Retina (tissue), 1 donor: ENCODE measurements at regions not wholly inside any gene's neighbourhood (a gene's known extent, or its start where the extent isn't known, plus 50 kb on each side); places are given as distances from the start of the nearest gene placed in this dataset.
"Not testable (repeated sequence)": the region's sequence is repeated elsewhere in the genome, so short reads cannot be mapped to it uniquely, and the experiment has no call there.

ENCODE experiments used
- DNase-seq: peaks from one replicate; pipeline ENCODE4 v3.0.0-alpha.2; 2016

DNA sequence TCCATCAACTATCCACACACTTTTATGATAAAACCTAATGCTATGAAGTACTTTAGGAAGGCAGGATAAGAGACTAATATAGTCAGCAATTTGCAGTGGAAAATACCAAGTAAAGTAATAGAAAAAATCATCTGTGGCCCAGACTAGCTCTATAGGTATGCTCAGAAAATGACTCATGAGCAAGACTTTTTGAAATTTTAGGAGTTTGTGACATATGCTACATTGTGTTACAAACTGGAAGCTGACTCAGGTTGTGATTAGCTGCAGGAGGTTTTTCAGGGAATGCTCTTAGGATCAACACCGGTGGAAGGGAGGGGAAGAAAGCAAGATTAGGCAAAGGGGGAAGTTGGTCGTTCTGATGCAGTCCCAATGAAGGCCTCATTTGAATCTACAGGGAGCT is 56.1 kb downstream of the FEZF1 start:
- no peak for DNase-seq

DNA sequence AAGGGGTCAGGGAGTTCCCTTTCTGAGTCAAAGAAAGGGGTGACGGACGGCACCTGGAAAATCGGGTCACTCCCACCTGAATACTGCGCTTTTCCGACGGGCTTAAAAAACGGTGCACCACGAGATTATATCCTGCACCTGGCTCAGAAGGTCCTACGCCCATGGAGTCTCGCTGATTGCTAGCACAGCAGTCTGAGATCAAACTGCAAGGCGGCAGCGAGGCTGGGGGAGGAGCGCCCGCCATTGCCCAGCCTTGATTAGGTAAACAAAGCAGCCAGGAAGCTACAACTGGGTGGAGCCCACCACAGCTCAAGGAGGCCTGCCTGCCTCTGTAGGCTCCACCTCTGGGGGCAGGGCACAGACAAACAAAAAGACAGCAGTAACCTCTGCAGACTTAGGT is 65.8 kb downstream of the FEZF1 start:
- not testable (repeated sequence) for DNase-seq

DNA sequence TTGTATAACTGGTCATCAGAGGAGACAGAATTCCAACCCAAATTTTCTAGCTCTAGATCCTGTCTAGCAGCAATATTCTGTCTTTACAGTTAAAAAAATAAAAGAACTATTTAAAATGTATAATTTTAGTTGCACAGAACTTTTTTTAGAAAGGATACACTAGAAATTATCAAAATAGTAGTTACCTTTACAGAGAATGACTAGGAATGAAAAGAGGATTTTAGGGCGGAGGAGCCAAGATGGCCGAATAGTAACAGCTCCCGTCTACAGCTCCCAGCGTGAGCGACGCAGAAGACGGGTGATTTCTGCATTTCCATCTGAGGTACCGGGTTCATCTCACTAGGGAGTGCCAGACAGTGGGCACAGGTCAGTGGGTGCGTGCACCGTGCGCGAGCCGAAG is 66.3 kb downstream of the FEZF1 start:
- DNase-seq = not testable (repeated sequence)

DNA sequence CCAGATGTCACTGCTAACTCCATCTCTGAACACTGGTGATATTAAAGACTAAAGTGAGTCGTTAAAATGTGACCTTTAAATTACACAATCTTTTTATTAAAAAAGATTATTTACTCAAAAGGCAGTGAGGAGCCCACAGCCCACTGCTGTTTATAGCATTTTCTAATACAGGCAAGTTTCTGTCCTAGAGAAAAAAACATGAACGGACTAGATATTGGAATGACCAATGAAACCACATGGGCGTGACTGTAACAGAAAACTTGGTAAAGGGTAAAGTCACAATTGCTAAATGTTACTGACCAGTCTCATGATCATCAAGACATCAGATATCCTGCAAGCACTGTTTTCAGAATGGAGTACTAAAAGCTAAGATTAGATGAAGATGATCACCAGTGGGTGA is 78.7 kb downstream of the FEZF1 start:
- no peak for DNase-seq

DNA sequence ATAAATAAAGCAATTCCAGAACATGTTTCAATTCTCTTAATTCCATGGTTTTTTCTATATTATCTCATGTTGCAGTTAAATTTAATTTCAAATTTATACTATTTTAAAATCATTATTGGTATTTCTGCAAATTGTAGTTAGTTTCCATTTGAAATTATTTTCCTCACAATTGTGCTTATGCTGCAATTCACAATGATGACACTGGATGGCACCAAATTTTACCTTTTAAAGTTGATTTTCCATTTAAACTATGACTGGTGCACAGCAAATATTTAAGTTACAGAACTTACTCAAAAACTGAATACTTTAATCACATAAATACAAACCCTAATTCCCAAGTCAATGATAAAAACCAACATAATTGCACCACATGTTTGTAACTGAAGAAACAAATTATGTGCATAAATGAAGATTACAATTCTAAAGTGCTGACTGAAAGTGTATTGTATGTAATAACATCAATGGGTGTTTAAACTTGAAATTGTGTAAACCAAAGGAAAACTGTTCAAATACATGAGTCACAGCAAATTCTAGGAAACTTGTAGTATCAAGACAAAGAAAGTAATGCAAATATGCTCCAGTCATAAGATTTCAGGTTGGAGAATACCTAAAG is 75.3 kb upstream of the AASS start:
- DNase-seq = peak; percentile 3

DNA sequence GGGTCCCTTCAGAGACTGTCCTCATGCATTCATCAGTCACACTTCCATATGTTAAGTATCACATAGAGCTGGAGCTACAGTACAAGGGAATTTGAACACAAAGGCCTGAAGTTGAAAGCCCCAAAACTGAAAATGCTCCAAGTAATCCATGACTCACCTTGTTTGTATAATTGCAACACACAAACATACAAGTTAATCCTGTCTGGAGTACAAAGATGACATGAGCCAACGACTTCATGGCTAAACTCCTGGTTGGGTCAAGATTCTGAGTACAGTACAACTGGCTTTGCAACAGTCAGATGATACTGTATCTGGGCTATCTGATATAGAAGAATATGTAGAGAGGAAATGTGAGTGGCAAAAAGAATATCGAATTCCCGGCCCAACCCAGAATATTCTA is 73.1 kb upstream of the AASS start:
- no peak for DNase-seq

DNA sequence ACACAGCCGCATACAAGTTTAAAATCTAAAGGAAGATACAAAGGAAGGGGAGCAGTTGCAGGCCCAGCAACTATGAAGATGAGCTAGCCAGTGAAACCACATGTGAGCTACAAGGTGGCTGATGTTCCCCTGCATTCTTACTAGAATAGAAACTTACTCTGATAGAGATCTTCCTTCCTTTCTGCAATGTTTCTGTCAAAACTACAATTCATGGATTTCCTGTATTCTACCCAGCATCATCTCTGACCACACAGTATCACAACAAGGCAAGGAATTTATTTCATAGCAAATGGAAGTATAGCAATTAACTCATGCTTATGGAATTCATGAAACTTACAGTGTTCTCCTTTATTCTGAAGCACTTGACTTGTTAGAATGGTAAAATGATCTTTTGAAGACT is 68.7 kb upstream of the AASS start:
- DNase-seq = no peak

DNA sequence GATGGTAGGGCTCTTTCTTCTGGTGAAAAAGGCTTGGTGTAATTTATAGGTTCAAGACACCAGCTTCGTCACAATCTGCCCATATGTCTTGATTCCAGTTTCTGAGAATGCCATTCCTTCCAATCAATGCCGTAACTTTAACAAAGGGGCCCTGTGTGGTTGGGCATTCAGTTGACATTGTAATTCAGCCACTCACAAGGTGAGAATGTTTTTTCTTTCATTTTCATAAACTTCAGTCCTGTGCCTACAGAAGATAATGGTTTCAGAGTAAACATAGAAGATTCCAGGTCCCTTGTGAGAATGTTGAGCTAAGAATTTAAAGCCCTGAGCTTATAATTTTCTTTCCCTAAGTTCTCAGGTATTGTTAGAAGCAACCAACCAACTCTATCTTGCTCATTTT is 67.3 kb upstream of the AASS start:
- DNase-seq = no peak

DNA sequence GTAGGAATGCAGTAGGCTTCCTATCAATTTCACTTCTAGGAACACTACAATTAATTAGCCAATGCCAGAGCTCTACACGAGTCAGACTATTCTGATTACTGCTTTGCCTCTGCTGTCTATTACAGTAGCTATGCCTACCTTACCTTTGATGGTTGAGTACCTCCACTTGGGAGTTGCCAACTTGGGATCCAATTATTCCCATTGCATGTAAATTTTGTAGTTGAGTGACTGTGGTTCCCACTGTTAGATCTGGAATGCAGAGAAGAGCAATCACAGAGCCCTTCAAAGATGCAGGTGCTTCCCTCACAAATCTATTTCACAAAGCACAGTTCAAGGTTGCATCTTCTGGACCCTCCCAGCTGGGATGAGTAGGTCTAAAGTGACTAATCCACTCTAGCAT is 62.9 kb upstream of the AASS start:
- DNase-seq = no peak

DNA sequence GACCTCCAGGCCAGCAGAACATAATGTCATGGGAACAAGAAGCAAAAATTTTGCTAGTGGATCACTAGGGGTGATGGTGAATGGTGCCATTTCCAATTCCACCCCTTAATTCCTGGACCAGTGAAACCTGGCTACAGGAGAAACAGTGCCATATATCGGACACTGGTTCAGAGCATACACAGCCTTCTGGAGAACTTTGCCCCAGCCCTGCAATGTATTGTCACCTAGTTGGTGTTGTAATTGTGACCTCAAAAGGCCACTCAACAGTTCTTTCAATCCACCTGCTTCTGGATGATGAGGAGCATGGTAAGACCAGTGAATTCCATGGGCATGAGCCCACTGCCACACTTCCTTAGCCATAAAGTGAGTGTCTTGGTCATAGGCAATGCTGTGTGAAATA is 59.8 kb upstream of the AASS start:
- DNase-seq = no peak

DNA sequence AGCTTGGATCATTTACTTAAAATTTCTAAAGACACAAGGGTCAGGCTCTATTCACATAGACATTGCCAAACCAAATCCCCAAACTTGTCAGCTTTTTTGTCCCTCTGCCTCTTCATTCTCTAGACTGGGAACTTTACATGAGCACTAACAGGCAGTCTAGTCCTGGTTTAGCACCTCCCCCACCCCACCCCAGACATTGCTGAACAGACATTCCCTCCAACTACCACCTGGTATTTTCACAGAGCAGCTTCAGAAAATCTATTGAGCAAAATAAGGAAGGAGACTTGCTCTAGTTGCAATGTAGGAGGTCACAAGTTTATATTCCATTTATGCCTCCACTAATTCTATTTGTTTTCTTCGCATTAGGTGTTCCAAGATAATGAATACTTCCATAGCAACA is 56.8 kb upstream of the AASS start:
- no peak for DNase-seq

DNA sequence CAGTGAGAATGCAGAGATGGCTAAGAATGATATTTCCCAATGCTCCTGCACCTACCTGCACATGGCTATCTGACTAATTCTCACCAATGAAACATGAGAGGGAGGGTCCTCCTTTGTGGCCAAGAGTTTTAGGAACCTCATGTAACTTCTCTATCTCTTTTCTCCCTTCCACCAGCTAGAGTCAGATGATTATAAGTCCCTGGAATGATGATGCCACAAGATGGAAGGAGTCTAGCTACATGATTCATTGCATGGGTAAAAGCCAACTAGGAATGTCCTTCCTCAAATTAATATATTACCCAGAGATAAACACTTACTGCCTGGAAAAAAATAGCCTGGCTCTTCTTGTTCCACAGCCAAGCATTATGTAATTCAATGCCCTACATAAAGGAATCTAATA is 55.1 kb upstream of the AASS start:
- DNase-seq = no peak

DNA sequence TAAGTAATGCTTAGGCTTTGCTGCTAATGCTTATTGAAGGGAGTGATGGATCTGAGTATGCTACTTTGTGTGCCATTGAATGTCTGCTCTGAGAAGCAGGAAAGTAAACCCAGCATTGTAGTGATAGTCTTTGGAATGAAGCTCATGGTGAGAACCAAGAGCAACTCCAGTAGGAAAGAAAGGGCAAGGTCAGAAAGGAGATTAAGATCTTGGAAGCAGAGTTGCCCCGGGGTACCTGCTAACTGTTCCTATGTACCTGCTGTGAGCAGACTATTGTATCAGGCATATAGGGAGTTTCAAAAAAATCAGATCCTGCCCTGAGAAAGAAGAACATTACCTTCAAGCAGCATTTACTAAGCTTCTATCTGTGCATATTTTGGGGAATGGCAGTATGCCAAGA is 54.5 kb upstream of the AASS start:
- no peak for DNase-seq
